PC-3 (cell line): ENCODE measurements at regions not wholly inside any gene's neighbourhood (a gene's known extent, or its start where the extent isn't known, plus 50 kb on each side); places are given as distances from the start of the nearest gene placed in this dataset.

Source experiments
- CTCF ChIP-seq: fragments of 300-600 bp; sonication (generic); conservative IDR thresholded peaks from 2 replicates; pipeline ENCODE4 v1.5.1; 2017; ENCODE audit warnings: antibody characterized with exemption, low read depth, mild to moderate bottlenecking, low read length
- EZH2 ChIP-seq: fragments of 300-600 bp; sonication (generic); IDR thresholded peaks from one replicate; pipeline ENCODE4 v1.6.1; 2017; ENCODE audit warnings: antibody characterized with exemption, mild to moderate bottlenecking, low read length; ENCODE audit not compliant: unreplicated experiment
- EZH2phosphoT487 ChIP-seq: fragments of 300-600 bp; sonication (generic); IDR thresholded peaks from 2 replicates; pipeline ENCODE4 v1.6.1; 2018; ENCODE audit warnings: mild to moderate bottlenecking, antibody characterized with exemption, low read length, borderline replicate concordance

GRCh38 chr12:4074129-4074528 is 199.4 kb upstream of the CCND2 start:
- TF ChIP-seq CTCF, result no peak
- no peak for TF ChIP-seq EZH2
- TF ChIP-seq EZH2phosphoT487, result no peak
